GM15510 (cell line): ENCODE measurements at regions not wholly inside any gene's neighbourhood (a gene's known extent, or its start where the extent isn't known, plus 50 kb on each side); places are given as distances from the start of the nearest gene placed in this dataset.

ENCODE experiments used
- POLR2A ChIP-seq: IDR thresholded peaks from 3 replicates; pipeline ENCODE4 v1.6.1; 2011; ENCODE audit warnings: borderline replicate concordance; ENCODE audit not compliant: insufficient read length; ENCODE audit errors: extremely low read depth

GRCh38 chr20:53843645-53844044 lies 226.7 kb downstream of the BCAS1 start:
- TF ChIP-seq POLR2A: no peak

- no peak for TF ChIP-seq POLR2A
These were observed 227.9 kb downstream of the BCAS1 start for GRCh38 chr20:53842301-53843099.

- TF ChIP-seq POLR2A: no peak
These were observed 228.7 kb downstream of the BCAS1 start for GRCh38 chr20:53841741-53842140.

- no peak for TF ChIP-seq POLR2A
These were observed 229.9 kb downstream of the BCAS1 start for GRCh38 chr20:53840532-53840931.

GRCh38 chr20:53839423-53840176 lies 230.8 kb downstream of the BCAS1 start:
- TF ChIP-seq POLR2A: no peak

GRCh38 chr20:53838311-53838868 lies 232.0 kb downstream of the BCAS1 start:
- TF ChIP-seq POLR2A: no peak

GRCh38 chr20:53837126-53837826 lies 233.1 kb downstream of the BCAS1 start:
- TF ChIP-seq POLR2A: no peak

GRCh38 chr20:53834749-53835148 lies 235.6 kb downstream of the BCAS1 start:
- TF ChIP-seq POLR2A: no peak

GRCh38 chr20:53834062-53834442 lies 236.3 kb downstream of the BCAS1 start:
- TF ChIP-seq POLR2A: no peak

- no peak for TF ChIP-seq POLR2A
These were observed 236.9 kb downstream of the BCAS1 start for GRCh38 chr20:53833333-53834061.

- no peak for TF ChIP-seq POLR2A
These were observed 237.9 kb downstream of the BCAS1 start for GRCh38 chr20:53832499-53832898.

GRCh38 chr20:53831812-53832211 lies 238.2 kb upstream of the ZNF217 start:
- no peak for TF ChIP-seq POLR2A

GRCh38 chr20:53831228-53831627 lies 237.6 kb upstream of the ZNF217 start:
- no peak for TF ChIP-seq POLR2A
